Stimulated activated CD4-positive, alpha-beta T cell treated with anti-CD3 and anti-CD28 coated beads, Interleukin-4, amount 100 ng/mL, for 4 hours (primary cell): ENCODE measurements at regions not wholly inside any gene's neighbourhood (a gene's known extent, or its start where the extent isn't known, plus 50 kb on each side); places are given as distances from the start of the nearest gene placed in this dataset.

ENCODE experiments used
- DNase-seq, 2 experiments: peaks; one replicate each; pipeline ENCODE4 v3.0.0-alpha.2; 2020

GRCh38 chr18:78726326-78727056 is 253.1 kb upstream of the SALL3 start:
- DNase-seq, result no peak

DNA sequence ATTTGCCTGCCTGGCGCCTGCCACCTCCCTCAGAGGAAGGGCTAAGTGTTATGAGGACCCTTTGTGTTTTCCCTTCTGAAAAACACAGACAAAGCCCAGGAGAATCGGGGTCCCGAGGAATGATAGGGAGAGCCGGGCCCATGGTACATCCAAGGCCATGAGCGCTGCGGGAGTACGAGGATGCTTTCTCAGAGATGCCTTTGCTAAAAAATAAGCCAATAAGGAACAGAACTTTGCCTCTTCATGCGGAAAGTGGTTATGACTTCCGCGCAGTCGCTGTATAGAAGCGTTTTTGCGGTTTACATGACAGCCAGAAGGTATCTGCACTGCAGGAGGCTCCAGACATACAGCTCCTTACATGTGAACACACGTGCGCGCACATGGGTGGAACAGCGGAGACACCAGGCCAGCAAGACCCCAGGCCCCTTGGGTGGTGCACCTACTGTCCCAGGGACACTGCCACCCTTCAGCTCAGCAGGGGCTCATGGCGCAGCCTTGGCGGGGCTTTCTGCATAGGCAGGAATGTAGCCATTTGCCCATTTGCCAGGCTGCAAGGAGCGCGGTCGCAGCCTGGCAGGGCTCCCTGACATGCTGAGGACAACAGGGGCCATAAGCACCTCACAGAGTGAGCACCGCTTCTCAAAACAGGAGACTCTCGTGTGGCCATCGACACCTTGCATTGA is 252.4 kb upstream of the SALL3 start:
- DNase-seq, result no peak

DNA sequence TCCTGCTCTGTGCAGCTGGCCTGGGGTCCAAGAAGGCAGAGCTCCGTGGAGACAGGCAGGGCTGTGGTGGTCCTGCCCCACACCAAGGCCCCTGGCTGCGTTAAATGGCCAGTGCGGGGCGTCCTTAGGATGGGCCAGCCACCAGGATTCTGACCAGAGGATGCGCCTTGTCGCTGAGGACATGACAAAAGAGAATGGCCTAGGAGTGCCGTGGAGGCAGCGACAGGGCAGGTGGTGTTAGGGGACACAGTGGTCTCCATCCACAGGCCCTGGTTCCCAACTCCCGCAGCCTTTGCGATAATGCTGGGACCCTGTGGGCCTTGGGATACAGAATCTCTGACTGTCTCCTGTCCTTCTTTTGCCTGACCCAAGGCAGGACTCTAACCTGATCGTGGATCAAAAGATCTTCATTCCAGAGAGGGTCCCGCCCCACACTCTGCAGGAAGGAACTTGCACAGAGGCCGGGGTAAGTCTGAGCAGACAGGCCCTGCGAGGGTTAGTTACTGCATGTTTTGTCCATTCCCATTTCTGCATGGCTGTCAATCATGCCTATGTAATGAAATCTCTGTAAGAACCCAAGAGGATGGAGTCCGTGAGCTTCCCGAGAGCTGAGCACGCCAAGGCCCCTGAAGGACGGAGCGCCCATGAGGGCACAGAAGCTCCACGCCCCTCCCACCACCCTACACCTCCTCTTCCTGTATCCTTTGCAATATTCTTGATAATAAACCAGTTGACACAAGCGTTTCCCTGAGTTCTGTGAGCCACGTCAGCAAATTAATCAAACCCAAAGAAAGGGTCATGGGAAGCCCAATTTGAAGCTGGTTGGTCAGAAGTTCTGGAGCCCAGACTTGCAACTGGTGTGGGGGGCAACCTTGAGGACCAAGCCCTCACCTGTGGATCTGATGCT is 251.5 kb upstream of the SALL3 start:
- DNase-seq, result no peak

- no peak for DNase-seq
These were observed 250.7 kb upstream of the SALL3 start for GRCh38 chr18:78728784-78729467.

DNA sequence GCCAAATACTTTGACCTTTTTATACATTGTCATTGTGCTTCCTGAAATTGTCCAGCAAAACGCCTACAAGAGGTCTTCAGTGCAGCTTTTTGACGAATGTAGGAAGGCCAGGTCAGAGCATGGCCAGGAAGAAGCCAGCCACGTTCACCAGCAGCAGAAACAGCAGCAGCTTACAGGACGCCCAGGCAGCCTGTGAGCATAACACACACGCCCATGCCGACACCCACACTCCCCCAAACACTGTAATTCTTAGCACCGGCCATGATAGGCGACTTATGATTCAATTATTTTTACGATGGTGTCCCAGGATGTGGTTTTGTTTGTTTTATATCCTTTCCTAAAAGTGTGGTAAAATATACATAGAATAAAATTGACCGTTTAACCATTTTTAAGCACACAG is 249.1 kb upstream of the SALL3 start:
- no peak for DNase-seq

GRCh38 chr18:78731016-78731397 is 248.6 kb upstream of the SALL3 start:
- no peak for DNase-seq

DNA sequence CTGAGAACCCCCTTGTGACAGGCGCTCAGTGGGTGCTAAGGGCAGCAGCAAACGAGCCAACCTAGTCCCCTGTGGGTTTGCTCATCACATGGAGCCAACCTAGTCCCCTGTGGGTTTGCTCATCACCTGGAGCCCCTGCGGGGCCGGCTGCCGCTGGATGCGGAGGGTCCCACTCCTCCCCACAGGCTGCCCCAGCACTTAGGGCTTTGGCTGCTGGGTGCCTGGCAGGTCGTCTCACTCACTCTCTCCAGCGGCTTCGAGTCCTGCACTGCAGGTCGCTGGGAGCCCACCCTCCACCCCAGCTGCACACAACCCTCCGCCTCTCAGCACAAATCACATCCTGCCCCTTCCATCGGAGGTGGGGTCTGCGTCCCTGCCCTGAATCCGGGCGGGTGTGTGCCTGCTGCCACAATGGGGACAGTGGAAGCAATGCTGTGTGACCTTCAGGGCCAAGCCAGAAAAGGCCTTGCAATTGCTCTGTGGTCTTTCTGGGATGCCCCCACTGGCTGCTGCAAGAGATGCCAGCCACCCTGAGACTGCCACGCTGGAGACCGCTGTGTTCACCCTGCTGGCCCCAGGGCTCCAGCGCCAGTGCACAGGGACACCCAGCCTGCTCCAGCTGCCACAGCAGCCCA is 248.1 kb upstream of the SALL3 start:
- no peak for DNase-seq

GRCh38 chr18:78732273-78733210 is 247.1 kb upstream of the SALL3 start:
- DNase-seq, result no peak

DNA sequence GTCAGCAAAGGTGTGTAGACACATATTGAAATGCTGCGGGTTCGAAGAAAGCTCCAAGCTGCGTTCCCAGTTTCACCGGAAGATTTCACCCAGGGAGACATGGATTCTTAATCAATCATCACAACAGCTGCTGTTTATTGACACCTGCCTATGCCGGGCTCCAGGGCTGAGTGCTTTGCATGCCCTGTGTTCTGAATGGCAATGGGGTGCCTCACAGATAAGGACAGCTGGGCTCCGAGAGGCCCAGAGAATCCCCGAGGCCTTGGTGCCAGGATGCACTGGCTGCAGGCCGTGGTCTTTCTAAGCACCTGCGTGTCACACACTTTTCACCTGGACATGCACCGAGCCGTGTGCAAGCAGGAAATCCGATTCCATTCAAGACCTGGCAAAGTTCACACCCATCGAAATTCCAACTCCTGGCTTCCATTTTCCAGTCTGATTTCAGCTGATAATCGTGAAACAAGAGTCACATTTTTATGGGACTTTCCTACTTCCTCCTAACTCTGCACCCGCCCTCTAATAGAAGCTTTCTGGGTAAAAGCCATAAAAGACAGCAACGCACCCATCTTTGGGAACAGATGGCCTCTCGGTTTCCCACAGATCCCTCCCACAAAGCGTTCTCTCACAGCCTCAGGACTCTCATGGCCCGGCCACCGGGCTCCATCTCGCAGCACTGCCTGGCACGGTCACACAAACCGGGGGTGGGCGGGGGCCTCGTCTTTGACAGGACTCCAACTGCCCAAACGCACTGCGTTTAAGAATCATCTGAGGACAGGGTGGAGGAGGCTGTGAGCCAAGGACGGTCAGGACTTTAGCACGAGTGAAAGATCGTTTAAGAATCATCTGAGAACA is 245.6 kb upstream of the SALL3 start:
- DNase-seq, result no peak

DNA sequence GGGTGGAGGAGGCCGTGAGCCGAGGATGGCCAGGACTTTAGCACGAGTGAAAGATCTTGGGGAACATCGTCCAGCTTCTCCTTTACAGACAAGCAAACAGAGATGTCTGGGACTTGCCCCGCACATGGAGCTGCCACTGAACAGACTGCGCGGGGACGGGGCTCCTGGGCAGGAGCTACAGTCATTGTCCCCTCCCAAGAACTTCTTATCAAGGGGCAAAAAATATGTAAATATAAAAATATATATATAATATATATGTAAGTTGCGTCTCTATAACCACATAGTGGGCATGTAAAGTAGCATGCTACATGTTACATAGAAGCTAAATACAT is 245.0 kb upstream of the SALL3 start:
- DNase-seq, result no peak

GRCh38 chr18:78735131-78736014 is 244.2 kb upstream of the SALL3 start:
- no peak for DNase-seq

GRCh38 chr18:78736015-78736690 is 243.5 kb upstream of the SALL3 start:
- DNase-seq, result no peak

- no peak for DNase-seq
These were observed 242.4 kb upstream of the SALL3 start for GRCh38 chr18:78737006-78737915.

- DNase-seq, result no peak
These were observed 241.4 kb upstream of the SALL3 start for GRCh38 chr18:78738076-78738690.

GRCh38 chr18:78739115-78739514 is 240.5 kb upstream of the SALL3 start:
- no peak for DNase-seq

DNA sequence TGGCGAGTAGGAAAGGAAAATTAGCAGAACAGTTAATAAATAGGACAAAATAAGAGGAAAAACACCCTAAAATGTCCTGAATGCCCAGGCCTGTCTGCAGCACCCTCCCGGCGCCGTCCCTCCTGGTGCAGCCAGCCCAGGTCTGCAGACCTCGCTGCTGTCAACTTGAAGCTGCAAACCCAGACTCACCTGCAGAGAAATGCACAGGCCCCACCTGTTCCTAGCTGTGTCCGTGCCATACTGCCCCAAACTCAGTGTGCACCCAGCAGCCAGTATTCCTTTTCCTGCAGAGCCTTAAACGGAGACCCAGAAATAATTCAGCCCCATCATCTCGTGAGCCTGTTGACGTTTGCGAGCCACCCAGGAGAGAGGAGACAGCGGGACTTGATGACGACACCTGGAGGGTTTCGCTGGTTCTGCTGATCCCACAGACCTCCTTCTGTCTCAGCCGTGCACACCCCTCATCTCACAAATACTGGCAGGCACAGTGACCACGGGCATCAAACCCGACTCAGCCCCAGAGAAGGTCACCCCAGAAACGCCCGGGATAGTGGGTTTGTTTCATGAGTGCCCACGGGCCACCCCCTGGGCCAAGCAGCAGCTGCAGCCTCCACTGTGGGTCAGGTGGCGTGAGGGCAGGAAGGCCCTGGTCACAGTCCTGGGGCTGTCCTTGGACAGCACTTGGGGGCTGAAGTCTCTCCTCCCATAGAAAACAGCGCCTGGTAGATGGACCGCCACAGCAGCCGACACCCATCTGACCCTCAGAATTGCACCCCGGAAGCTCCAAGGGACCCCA is 239.5 kb upstream of the SALL3 start:
- no peak for DNase-seq
